CD14-positive monocyte (primary cell): ENCODE measurements at regions not wholly inside any gene's neighbourhood (a gene's known extent, or its start where the extent isn't known, plus 50 kb on each side); places are given as distances from the start of the nearest gene placed in this dataset.
A peak's percentile ranks its signal among the peaks of the same experiment; 100 is the strongest.

ENCODE experiments used
- DNase-seq, 3 donors: peaks; one replicate each; pipeline ENCODE4 v3.0.0-alpha.2; 2011 to 2022
- H2AFZ ChIP-seq: 2 replicates; pipeline ENCODE4 v1.6.0; 2012; ENCODE audit warnings: mild to moderate bottlenecking, low read depth, low read length, inconsistent platforms; ENCODE audit not compliant: insufficient read depth, poor library complexity, severe bottlenecking
- H3K27ac ChIP-seq, 2 donors: 1 replicate in 1 of 2; 2 replicates in 1 of 2; pipeline ENCODE4 v1.5.1; 2012 to 2013; ENCODE audit warnings: low read length in 2 of 2, control low read depth in 1 of 2, inconsistent platforms in 1 of 2, low read depth in 1 of 2, mild to moderate bottlenecking in 1 of 2
- H3K27me3 ChIP-seq, 2 donors: one replicate each; pipeline versions ENCODE4 v1.6.0 to v1.6.1; 2011 to 2013; ENCODE audit warnings: low read length in 2 of 2; ENCODE audit not compliant: control insufficient read depth in 2 of 2, insufficient read depth in 2 of 2
- H3K36me3 ChIP-seq, 2 donors: replicated peaks in 1 of 2; 1 replicate in 1 of 2; 2 replicates in 1 of 2; pipeline versions ENCODE4 v1.5.1 to v1.6.1; 2012 to 2013; ENCODE audit warnings: low read length in 2 of 2, control low read depth in 1 of 2, inconsistent platforms in 1 of 2, mild to moderate bottlenecking in 1 of 2; ENCODE audit not compliant: insufficient read depth in 2 of 2, control insufficient read depth in 1 of 2
- H3K4me1 ChIP-seq, 2 donors: 1 replicate in 1 of 2; 2 replicates in 1 of 2; pipeline versions ENCODE4 v1.5.1 to v1.6.1; 2012 to 2013; ENCODE audit warnings: low read length in 2 of 2, control low read depth in 1 of 2, inconsistent platforms in 1 of 2, mild to moderate bottlenecking in 1 of 2, moderate library complexity in 1 of 2; ENCODE audit not compliant: insufficient read depth in 2 of 2, control insufficient read depth in 1 of 2
- H3K4me2 ChIP-seq: replicated peaks from 2 replicates; pipeline ENCODE3; 2012; ENCODE audit warnings: low read length, moderate library complexity, mild to moderate bottlenecking; ENCODE audit not compliant: poor library complexity, severe bottlenecking; ENCODE audit errors: extremely low read depth
- H3K4me3 ChIP-seq, 3 experiments: fragments of 200-600 bp in 1 of 3; sonication (generic) in 1 of 3; replicated peaks in 1 of 3; 1 replicate in 2 of 3; 2 replicates in 1 of 3; pipeline ENCODE4 v1.5.1; 2011 to 2013; ENCODE audit warnings: low read length in 3 of 3, mild to moderate bottlenecking in 3 of 3, control low read depth in 2 of 3, low read depth in 2 of 3, inconsistent platforms in 1 of 3, moderate library complexity in 1 of 3
- H3K79me2 ChIP-seq: 2 replicates; pipeline ENCODE4 v1.6.0; 2012; ENCODE audit warnings: mild to moderate bottlenecking, control low read depth, inconsistent platforms, low read length, moderate library complexity; ENCODE audit not compliant: insufficient read depth
- H3K9ac ChIP-seq: 2 replicates; pipeline ENCODE4 v1.6.0; 2017; ENCODE audit warnings: low read length, mild to moderate bottlenecking; ENCODE audit not compliant: insufficient read depth, poor library complexity, severe bottlenecking
- H3K9me3 ChIP-seq, 2 donors: replicated peaks in 1 of 2; 1 replicate in 1 of 2; 2 replicates in 1 of 2; pipeline versions ENCODE4 v1.5.1 to v1.6.1; 2012 to 2013; ENCODE audit warnings: low read length in 2 of 2, control low read depth in 1 of 2; ENCODE audit not compliant: control insufficient read depth in 1 of 2, insufficient read depth in 1 of 2
- H4K20me1 ChIP-seq: 2 replicates; pipeline ENCODE4 v1.6.0; 2012; ENCODE audit warnings: mild to moderate bottlenecking, low read length, control low read depth, moderate library complexity; ENCODE audit not compliant: insufficient read depth
- H3K27ac Mint-ChIP-seq, 7 donors: one replicate each; pipeline ENCODE4 v1.8.0; 2020; ENCODE audit warnings: mild to moderate bottlenecking in 7 of 7, mixed read lengths in 7 of 7, moderate library complexity in 6 of 7, inconsistent platforms in 2 of 7
- H3K27me3 Mint-ChIP-seq, 3 donors: one replicate each; pipeline ENCODE4 v1.8.0; 2021 to 2022; ENCODE audit warnings: low read depth in 3 of 3, mild to moderate bottlenecking in 3 of 3, mixed read lengths in 3 of 3, moderate library complexity in 3 of 3, inconsistent platforms in 1 of 3
- H3K36me3 Mint-ChIP-seq, 2 donors: one replicate each; pipeline ENCODE4 v1.8.0; 2020; ENCODE audit warnings: mixed read lengths in 2 of 2, inconsistent platforms in 1 of 2, mild to moderate bottlenecking in 1 of 2
- H3K4me1 Mint-ChIP-seq: one replicate; pipeline ENCODE4 v1.8.0; 2020; ENCODE audit warnings: mild to moderate bottlenecking, mixed read lengths
- H3K4me3 Mint-ChIP-seq, 2 donors: one replicate each; pipeline ENCODE4 v1.8.0; 2020; ENCODE audit warnings: mild to moderate bottlenecking in 2 of 2, mixed read lengths in 2 of 2, moderate library complexity in 1 of 2
- H3K9me3 Mint-ChIP-seq, 7 donors: one replicate each; pipeline ENCODE4 v1.8.0; 2020 to 2022; ENCODE audit warnings: mixed read lengths in 7 of 7, mild to moderate bottlenecking in 6 of 7, moderate library complexity in 6 of 7, inconsistent platforms in 2 of 7
- CTCF ChIP-seq: fragments of 200-600 bp; IDR thresholded peaks from one replicate; pipeline ENCODE4 v1.8.0; 2022; ENCODE audit warnings: antibody characterized with exemption, mild to moderate bottlenecking
- WGBS: methylation state at CpG from one replicate; pipeline ENCODE4 v1.1.5; 2013; ENCODE audit warnings: missing lambda C conversion rate; ENCODE audit not compliant: insufficient coverage; 5-methylcytosine and 5-hydroxymethylcytosine counted together
- intact Hi-C, 2 donors: fragments of 100-400 bp; cut with micrococcal nuclease; formaldehyde crosslinking; loops; one replicate each; pipeline versions ENCODE4 v1.15.0 to v1.15.1; 2023

GRCh38 chr14:87461704-87462103 lies 531.3 kb downstream of the GALC start:
- DNase-seq, result no peak
- H3K4me3 Mint-ChIP-seq, result no peak overlapping the region
- intact Hi-C loops, result no loop called here
- Histone ChIP-seq H3K79me2 (no peaks in the 10 kb centered on the region), H3K4me1 (no peaks in the 10 kb centered on the region), H3K27me3 (no peaks in the 10 kb centered on the region), H4K20me1 (no peaks in the 10 kb centered on the region), H3K9ac (no peak overlapping the region), H3K4me3 (no peak overlapping the region), H2AFZ (no peak overlapping the region), H3K9me3 (no peaks in the 10 kb centered on the region), H3K36me3 (no peaks in the 10 kb centered on the region), H3K27ac (no peak overlapping the region), H3K4me2 (no peak overlapping the region)
- H3K9me3 Mint-ChIP-seq, result peaks cover 0 to 3% (median 0%) of the 10 kb centered on the region in 7 donors
- no peak overlapping the region for H3K27ac Mint-ChIP-seq
- no peak for TF ChIP-seq CTCF
- H3K4me1 Mint-ChIP-seq, result no peaks in the 10 kb centered on the region
- H3K36me3 Mint-ChIP-seq, result no peaks in the 10 kb centered on the region
- 92% methylated on average over 4 of the region's 6 CpGs for WGBS
- no peaks in the 10 kb centered on the region for H3K27me3 Mint-ChIP-seq

DNA sequence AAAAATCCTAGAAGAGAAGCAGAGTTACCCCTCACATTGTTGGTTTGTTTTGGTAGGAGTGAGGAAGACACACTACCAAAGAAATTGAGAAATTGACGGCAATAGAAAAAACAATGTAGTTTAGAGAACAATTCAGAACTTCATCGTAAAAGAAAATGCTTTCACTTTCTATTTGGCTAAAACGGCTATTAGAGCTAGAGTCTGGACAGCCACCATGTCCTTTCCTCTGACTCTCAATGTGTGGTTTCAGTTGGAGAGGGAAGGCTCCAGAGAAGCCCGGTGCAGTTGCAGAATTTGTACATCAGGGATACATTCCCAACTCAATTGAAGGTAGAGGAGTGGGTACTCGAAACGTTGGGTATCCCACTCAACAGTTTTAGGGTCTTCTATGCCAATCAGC lies 535.3 kb downstream of the GALC start:
- WGBS, result no CpG with 5 or more reads among the region's 6 CpGs

More for the DNA sequence above, 535.3 kb downstream of the GALC start:
- H3K36me3 ChIP-seq, result no peaks in the 10 kb centered on the region
- H3K4me1 Mint-ChIP-seq, result no peaks in the 10 kb centered on the region
- no peak overlapping the region for H3K4me3 ChIP-seq
- no peak for DNase-seq
- H3K27ac Mint-ChIP-seq, result no peak overlapping the region
- TF ChIP-seq CTCF, result no peak
- H3K79me2 ChIP-seq, result no peaks in the 10 kb centered on the region
- H2AFZ ChIP-seq, result no peak overlapping the region
- H3K27me3 Mint-ChIP-seq, result no peaks in the 10 kb centered on the region
- no peak overlapping the region for H3K9ac ChIP-seq
- no peak overlapping the region for H3K27ac ChIP-seq
- H3K9me3 Mint-ChIP-seq, result peaks cover 0 to 4% (median 2%) of the 10 kb centered on the region in 7 donors
- no peak overlapping the region for H3K4me3 Mint-ChIP-seq
- H3K4me2 ChIP-seq, result peak overlapping the region; percentile 5
- H3K4me1 ChIP-seq, result no peaks in the 10 kb centered on the region
- H3K9me3 ChIP-seq, result peaks cover 0 to 4% of the 10 kb centered on the region in 2 donors
- no peaks in the 10 kb centered on the region for H3K36me3 Mint-ChIP-seq
- intact Hi-C loops, result no loop called here
- H3K27me3 ChIP-seq, result no peaks in the 10 kb centered on the region
- H4K20me1 ChIP-seq, result no peaks in the 10 kb centered on the region
